HG03196 (cell line): ENCODE measurements at regions not wholly inside any gene's neighbourhood (a gene's known extent, or its start where the extent isn't known, plus 50 kb on each side); places are given as distances from the start of the nearest gene placed in this dataset.
"Not testable (repeated sequence)": the region's sequence is repeated elsewhere in the genome, so short reads cannot be mapped to it uniquely, and the experiment has no call there.

Source experiments
- ATAC-seq: cut with Tn5 transposase; IDR thresholded peaks from one replicate; pipeline ENCODE4 v1.9.1; 2021; ENCODE audit not compliant: unreplicated experiment

DNA sequence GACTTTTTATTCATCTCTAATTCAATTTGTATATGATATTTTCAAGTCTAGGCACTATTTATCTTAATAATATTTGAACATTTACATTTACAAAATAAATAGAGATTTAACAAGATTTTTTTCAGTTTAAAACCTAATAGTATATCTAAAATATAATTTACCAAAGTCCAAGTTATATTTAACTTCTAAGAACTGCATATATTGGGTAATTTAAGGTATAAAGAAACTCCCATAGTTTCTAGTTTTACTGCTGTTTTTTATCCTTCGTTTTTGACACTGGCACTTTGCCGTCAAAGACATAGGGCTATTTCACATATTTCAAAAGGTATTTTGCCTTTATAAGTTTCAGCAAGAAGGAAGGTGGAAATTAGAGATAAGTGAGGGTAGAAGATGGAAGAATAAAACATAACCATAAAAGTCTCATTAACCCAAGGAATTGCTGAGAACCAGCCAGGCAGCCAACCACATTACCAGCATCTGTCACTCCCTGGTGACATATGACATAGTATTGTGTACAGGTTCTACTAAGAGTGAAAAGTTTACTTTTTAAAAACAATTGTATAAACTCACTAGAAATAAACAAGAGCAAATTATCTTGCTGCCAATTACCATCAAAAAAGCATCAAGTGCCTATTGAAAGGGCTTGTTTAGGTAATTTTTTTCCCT lies 251.5 kb downstream of the NSUN3 start:
- ATAC-seq = no peak

DNA sequence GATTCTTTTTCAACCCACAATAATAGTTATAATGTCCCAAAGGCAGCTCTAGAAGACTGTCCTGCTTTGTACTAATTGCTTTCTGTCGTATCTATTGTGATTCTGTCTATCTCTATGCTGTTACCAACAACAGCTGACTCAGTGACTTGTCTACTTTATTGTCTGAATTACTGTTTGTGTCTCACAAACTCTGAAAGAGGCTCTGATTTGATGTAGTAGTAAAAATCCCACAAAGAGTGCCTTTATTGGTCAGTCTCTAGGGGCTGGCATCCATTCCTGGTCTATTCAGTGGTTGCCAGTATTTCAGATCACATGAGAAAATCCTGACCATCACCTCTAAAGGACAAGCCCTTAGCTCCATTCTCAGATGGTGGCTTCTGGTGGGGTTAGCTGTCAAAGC lies 254.2 kb downstream of the NSUN3 start:
- ATAC-seq = no peak

GRCh38 chr3:94323596-94323995 lies 260.7 kb downstream of the NSUN3 start:
- no peak for ATAC-seq

DNA sequence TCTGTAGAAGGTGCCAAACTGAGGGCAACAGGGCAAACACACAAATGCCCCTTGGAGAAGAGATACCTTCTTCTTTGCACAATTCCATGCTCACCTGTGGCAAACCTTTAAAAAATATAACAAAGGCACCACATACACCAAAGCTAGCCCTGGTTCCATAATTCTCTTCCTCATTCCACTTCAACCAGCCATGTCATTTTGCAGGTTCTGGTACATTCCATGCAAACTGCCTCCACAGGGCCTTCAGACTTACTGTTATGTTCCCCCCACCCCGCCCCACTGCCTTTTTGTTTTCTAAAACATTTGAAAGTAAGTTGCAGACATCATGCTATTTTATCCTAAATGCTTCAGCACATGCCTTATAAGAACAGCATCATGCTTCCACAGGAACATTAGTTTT lies 269.0 kb downstream of the NSUN3 start:
- no peak for ATAC-seq

- ATAC-seq = no peak
Measured at GRCh38 chr3:94336046-94336753, 273.3 kb downstream of the NSUN3 start.

- ATAC-seq = no peak
Measured at GRCh38 chr3:94345101-94345500, 282.2 kb downstream of the NSUN3 start.

GRCh38 chr3:94349310-94349878 lies 286.5 kb downstream of the NSUN3 start:
- no peak for ATAC-seq

DNA sequence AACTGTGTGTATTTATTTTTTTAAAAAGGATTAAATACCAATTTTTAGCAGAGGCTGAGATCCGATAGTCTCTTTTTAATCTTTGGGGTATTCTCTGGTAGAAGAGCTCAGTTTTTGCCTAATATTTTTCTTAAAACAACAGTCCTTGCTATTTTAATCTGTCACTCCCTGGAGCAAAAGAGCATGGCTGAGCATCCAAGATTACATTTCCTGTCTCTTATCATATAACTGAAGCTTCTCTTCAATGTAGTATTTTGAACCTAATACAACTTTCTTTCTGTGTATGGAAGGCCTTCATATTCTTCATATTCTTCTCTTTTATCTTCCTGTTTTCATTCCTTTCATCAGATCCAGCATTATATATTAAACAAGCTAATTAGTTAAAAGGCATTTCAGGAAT lies 293.7 kb downstream of the NSUN3 start:
- ATAC-seq = no peak

DNA sequence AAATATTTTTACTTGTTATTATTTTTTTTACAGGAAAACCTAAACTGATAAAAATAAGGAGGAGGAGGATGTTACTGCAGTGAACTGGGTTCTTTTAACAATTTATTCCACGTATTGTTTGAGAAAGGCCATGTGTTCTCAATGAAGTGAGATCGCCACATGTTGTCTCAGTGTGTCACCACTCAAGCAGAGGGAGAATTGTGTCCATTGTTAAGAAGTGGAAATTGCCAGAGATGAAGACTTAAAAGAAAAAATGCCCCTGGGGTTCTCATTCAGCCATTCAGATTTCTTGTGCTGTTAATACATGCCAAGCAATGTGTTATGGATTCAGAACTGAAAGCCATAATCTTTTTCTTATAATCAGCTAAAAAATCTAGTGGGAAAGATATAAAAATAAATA lies 297.1 kb downstream of the NSUN3 start:
- no peak for ATAC-seq

GRCh38 chr3:94360987-94361386 lies 298.1 kb downstream of the NSUN3 start:
- no peak for ATAC-seq

GRCh38 chr3:94362393-94362792 lies 299.5 kb downstream of the NSUN3 start:
- ATAC-seq = no peak

DNA sequence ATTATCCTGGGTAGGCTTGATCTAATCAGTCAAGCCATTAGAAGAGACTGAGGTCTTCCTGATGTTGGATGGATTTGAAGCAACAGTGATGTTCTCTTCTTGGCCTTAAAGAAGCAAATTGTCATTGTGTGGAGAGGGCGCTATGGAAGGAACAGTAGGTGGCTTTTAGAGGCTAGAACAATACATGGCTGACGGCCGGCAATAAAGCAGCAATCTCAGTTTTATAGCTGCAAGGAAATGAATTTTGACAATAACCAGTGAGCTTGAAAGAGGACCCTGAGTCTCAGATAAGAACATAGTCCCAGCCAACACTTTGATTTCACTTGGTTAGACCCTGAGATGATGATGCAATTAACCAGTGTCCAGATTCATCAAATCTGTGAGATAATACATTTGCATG lies 302.1 kb downstream of the NSUN3 start:
- ATAC-seq = no peak

DNA sequence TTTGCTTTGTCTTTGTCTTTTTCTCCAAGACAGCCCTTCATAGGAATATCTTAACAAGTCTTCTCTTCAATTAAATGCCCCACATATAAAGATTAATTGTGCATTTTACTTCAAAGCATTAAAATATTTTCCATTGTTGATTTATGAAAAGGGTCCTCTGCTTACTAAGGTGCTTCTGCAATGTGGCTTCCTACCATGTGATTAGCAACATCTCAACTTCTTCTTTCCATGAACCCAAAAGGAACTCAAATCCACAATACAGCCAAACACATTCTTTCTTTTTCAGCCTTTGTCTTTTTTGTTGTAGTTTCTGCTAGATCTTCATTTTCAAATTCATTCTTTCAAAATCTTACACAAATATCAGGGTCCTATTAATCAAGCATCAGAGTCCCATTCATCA lies 309.2 kb downstream of the NSUN3 start:
- ATAC-seq = no peak

- no peak for ATAC-seq
Measured at GRCh38 chr3:94373456-94373855, 310.6 kb downstream of the NSUN3 start.

DNA sequence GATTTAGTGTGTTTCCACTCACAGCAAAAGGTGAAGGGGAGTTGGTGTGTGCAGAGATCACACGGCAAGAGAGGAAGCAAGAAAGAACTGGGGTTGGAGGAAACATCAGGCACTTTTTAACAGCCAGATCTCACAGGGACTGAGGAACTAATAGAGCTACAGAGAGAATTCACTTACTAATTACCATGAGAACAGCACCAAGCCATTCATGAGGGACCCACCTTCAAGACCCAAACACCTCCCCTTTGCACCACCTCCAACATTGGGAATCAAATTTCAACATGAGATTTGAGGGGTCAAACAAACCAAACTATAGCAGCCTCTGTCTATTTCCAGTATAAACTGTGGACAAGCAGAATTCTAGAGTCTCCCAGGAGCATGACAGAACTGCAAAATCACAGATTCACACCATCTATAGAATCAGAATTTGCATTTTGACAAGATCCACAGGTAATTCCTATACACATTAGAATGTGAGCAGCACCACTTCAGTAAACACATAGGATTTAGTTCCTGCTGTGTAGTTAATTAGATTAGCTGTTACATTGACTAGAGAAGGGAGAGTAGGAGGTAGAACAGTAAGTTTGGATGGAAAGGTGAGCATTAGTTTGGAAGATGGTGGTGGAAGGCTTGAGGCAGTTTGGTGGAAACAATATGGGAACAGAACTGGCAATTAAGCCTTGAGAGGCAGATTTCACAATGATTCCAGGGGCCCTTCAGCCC lies 311.7 kb downstream of the NSUN3 start:
- no peak for ATAC-seq

DNA sequence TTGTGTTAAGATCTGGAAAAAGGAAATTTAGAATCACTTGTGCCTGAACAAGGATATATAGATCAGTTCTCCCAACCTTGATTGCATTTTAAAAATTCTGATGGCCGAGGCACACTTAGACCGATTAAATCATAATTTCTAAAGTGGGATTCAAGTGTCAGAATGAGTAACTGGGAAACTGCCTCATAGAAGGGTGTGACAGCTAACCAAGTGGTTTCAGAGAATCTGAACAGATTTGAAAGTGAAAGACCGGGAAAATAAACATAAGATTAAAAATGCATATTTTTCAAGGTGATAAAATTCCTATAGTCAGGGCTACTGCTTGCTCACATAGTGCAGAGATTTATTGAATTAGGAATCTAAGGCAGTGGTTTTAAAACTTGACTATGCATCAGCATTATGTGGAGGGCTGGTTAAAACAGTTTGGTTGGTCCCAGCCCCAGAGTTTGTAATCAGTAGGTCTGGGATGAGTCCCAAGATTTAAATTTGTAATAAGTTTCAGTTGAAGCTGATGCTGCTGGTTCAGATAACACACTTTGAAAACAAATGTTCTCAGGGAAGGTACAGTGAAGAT lies 314.3 kb downstream of the NSUN3 start:
- ATAC-seq = not testable (repeated sequence)

DNA sequence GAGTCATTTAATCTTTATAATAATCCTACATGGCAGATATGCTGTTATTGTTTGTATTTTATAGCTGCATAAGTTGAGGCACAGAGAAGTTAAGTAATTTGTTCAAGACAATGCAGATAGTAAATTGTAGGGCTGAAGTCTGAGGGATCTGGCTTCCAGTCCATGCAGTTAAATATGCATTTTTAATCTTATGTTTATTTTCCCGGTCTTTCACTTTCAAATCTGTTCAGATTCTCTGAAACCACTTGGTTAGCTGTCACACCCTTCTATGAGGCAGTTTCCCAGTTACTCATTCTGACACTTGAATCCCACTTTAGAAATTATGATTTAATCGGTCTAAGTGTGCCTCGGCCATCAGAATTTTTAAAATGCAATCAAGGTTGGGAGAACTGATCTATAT lies 315.0 kb downstream of the NSUN3 start:
- not testable (repeated sequence) for ATAC-seq

DNA sequence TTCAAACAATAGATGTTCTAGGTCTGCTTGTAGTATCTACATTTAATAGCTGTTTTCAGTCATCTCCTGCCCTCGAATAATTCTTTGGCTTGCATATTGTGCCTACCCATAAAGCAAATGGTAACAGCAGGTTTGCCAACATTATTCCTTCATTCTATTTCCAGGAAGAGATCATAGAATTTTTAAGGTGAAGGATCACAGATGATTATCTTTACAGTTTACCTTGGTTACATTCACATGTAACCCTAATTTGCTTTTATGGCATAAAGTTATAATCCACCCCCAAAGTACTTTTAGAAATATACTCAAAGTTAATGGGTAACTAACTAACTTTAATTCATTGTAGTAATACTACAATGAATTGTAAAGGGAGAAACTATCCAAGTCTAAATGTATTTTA lies 315.5 kb downstream of the NSUN3 start:
- ATAC-seq = no peak

- ATAC-seq = no peak
Measured at GRCh38 chr3:94379264-94379663, 316.4 kb downstream of the NSUN3 start.

GRCh38 chr3:94394885-94395284 lies 332.0 kb downstream of the NSUN3 start:
- no peak for ATAC-seq

- ATAC-seq = no peak
Measured at GRCh38 chr3:94395851-94396250, 333.0 kb downstream of the NSUN3 start.

GRCh38 chr3:94398036-94398435 lies 335.2 kb downstream of the NSUN3 start:
- ATAC-seq = no peak
